ENCODE measurements at regions not wholly inside any gene's neighbourhood (a gene's known extent, or its start where the extent isn't known, plus 50 kb on each side); places are given as distances from the start of the nearest gene placed in this dataset.

DNA sequence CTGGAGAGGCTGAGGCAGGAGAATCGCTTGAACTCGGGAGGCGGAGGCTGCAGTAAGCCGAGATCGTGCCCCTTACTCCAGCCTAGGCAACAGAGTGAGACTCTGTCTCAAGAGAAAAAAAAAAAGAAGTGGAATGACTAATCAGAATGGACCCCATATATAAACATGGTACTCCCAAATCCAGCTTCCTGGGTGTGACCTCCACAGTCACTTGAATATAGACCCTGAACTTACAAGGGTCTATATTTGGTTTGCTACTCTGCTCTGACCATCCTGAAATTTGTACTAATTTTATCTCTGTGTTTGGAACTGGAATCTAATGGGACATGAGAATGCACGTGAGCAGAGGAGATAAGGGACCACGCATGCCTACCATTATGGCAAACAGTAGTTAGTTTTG is 275.0 kb downstream of the TNS1 start:
- Histone ChIP-seq H3K9me3 (ENCODE audit: control insufficient read depth, low read length) (peaks cover 1% of the 10 kb centered on the region), H3K4me1 (ENCODE audit: control insufficient read depth in 1 of 2, insufficient read depth in 2 of 2, low read length in 2 of 2) (peaks cover 0 to 8% of the 10 kb centered on the region in 2 donors), H3K4me3 (ENCODE audit: low read length in 2 of 2) (no peak overlapping the region), H3K27ac (ENCODE audit: low read depth in 1 of 2, low read length in 2 of 2) (no peak overlapping the region), H3K36me3 (ENCODE audit: control insufficient read depth in 1 of 2, insufficient read depth in 2 of 2, low read length in 1 of 2) (peaks cover 0 to 12% of the 10 kb centered on the region in 2 donors), H3K27me3 (ENCODE audit: control insufficient read depth in 1 of 2, insufficient read depth in 2 of 2, low read length in 1 of 2) (no peaks in the 10 kb centered on the region)
- ATAC-seq (ENCODE audit: low FRiP score) (no peak), DNase-seq (no peak)
- intact Hi-C loops (cut with DNase I): no loop called here
- 85 to 87% methylated on average over 7 of the region's 7 CpGs for WGBS, 2 donors

DNA sequence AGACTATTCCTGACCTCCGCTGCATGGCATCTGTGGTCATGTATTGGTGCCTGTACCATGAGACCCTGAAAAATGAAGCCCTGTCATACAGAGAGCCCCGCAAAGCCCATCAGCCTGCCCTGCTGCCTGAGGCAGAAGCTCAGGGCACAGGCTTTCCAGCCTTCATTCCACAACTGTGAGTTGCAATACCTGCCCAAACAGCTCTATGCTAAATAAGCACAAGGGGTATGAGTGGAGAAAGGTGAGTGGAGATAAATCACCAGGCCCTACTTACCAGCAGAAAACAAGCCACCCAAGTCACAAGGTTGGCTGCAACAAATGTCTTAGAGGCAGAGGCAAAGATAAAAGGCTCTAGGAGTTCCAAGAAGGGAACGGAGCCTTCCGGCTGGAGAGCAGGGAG is 277.4 kb downstream of the TNS1 start:
- DNase-seq (no peak), ATAC-seq (ENCODE audit: low FRiP score) (no peak)
- no peak overlapping the region for H3K27ac ChIP-seq (ENCODE audit: low read depth in 1 of 2, low read length in 2 of 2)
- peaks cover 0 to 4% of the 10 kb centered on the region in 2 donors for H3K4me1 ChIP-seq (ENCODE audit: control insufficient read depth in 1 of 2, insufficient read depth in 2 of 2, low read length in 2 of 2)
- peaks cover 1% of the 10 kb centered on the region for H3K9me3 ChIP-seq (ENCODE audit: control insufficient read depth, low read length)
- peaks cover 0 to 10% of the 10 kb centered on the region in 2 donors for H3K36me3 ChIP-seq (ENCODE audit: control insufficient read depth in 1 of 2, insufficient read depth in 2 of 2, low read length in 1 of 2)
- 94% methylated on average over 4 of the region's 4 CpGs for WGBS, 2 donors
- H3K4me3 ChIP-seq (ENCODE audit: low read length in 2 of 2): no peak overlapping the region
- intact Hi-C loops (cut with DNase I): no loop called here
- no peaks in the 10 kb centered on the region for H3K27me3 ChIP-seq (ENCODE audit: control insufficient read depth in 1 of 2, insufficient read depth in 2 of 2, low read length in 1 of 2)

DNA sequence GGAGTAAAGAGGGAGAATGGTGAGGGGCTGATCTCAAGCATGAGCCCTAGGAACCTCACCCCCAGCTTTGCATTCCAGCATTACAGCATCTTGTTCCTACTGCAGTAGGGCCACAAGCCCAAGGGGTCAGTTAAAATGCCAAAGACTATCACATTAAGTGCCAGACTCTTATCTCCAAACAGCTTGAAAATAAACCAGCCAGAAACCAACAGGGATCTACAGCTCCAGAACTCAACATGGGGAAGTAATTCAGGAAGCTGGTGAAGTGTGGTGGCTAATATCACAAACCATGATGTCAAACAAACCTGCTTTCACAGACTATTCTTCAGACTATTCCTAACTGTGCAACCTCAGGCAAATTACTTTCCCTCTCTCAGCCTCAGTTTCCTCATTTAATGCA is 278.3 kb downstream of the TNS1 start:
- H3K9me3 ChIP-seq (ENCODE audit: control insufficient read depth, low read length): peaks cover 1% of the 10 kb centered on the region
- no peaks in the 10 kb centered on the region for H3K27me3 ChIP-seq (ENCODE audit: control insufficient read depth in 1 of 2, insufficient read depth in 2 of 2, low read length in 1 of 2)
- no peak for DNase-seq
- peaks cover 0 to 3% of the 10 kb centered on the region in 2 donors for H3K4me1 ChIP-seq (ENCODE audit: control insufficient read depth in 1 of 2, insufficient read depth in 2 of 2, low read length in 2 of 2)
- intact Hi-C loops (cut with DNase I): no loop called here
- H3K4me3 ChIP-seq (ENCODE audit: low read length in 2 of 2): no peak overlapping the region
- ATAC-seq (ENCODE audit: low FRiP score): no peak
- no peak overlapping the region for H3K27ac ChIP-seq (ENCODE audit: low read depth in 1 of 2, low read length in 2 of 2)
- H3K36me3 ChIP-seq (ENCODE audit: control insufficient read depth in 1 of 2, insufficient read depth in 2 of 2, low read length in 1 of 2): peaks cover 0 to 10% of the 10 kb centered on the region in 2 donors

DNA sequence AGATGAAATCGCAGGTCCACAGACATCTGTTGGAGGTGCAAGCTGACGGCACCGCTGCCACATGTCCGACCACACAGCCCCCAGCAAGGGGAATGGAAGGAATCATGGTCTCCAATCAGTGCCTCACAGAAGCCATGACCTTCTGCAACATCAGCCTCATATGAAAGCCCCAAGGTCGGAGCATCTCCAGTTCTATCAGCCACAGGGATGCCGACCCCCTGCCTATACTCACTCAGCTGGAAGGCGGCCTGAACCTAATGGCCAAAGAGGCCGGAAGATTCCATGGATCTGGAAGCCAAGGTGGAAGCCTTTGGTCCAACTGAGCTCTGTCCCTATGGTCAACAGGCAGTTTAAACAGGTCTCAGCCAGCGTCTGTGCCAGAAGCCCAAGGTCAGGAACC is 278.8 kb downstream of the TNS1 start:
- H3K27me3 ChIP-seq (ENCODE audit: control insufficient read depth in 1 of 2, insufficient read depth in 2 of 2, low read length in 1 of 2): no peaks in the 10 kb centered on the region
- DNase-seq: no peak
- intact Hi-C loops (cut with DNase I): no loop called here
- H3K27ac ChIP-seq (ENCODE audit: low read depth in 1 of 2, low read length in 2 of 2): peak overlapping the region in 1 of 2 donors; percentile 3
- peaks cover 0 to 10% of the 10 kb centered on the region in 2 donors for H3K36me3 ChIP-seq (ENCODE audit: control insufficient read depth in 1 of 2, insufficient read depth in 2 of 2, low read length in 1 of 2)
- no peak for ATAC-seq (ENCODE audit: low FRiP score)
- WGBS, 2 donors: 96 to 98% methylated on average over 9 of the region's 9 CpGs
- no peak overlapping the region for H3K4me3 ChIP-seq (ENCODE audit: low read length in 2 of 2)
- no peaks in the 10 kb centered on the region for H3K4me1 ChIP-seq (ENCODE audit: control insufficient read depth in 1 of 2, insufficient read depth in 2 of 2, low read length in 2 of 2)
- H3K9me3 ChIP-seq (ENCODE audit: control insufficient read depth, low read length): peaks cover 1% of the 10 kb centered on the region

GRCh38 chr2:217722883-217723472 is 279.8 kb downstream of the TNS1 start:
- Histone ChIP-seq H3K36me3 (ENCODE audit: control insufficient read depth in 1 of 2, insufficient read depth in 2 of 2, low read length in 1 of 2) (peaks cover 0 to 10% of the 10 kb centered on the region in 2 donors), H3K4me3 (ENCODE audit: low read length in 2 of 2) (no peak overlapping the region), H3K27ac (ENCODE audit: low read depth in 1 of 2, low read length in 2 of 2) (no peak overlapping the region), H3K9me3 (ENCODE audit: control insufficient read depth, low read length) (peaks cover 1% of the 10 kb centered on the region), H3K27me3 (ENCODE audit: control insufficient read depth in 1 of 2, insufficient read depth in 2 of 2, low read length in 1 of 2) (no peaks in the 10 kb centered on the region), H3K4me1 (ENCODE audit: control insufficient read depth in 1 of 2, insufficient read depth in 2 of 2, low read length in 2 of 2) (no peaks in the 10 kb centered on the region)
- DNase-seq: no peak
- no peak for ATAC-seq (ENCODE audit: low FRiP score)
- intact Hi-C loops (cut with DNase I): no loop called here
- 71 to 72% methylated on average over 9 of the region's 9 CpGs for WGBS, 2 donors

DNA sequence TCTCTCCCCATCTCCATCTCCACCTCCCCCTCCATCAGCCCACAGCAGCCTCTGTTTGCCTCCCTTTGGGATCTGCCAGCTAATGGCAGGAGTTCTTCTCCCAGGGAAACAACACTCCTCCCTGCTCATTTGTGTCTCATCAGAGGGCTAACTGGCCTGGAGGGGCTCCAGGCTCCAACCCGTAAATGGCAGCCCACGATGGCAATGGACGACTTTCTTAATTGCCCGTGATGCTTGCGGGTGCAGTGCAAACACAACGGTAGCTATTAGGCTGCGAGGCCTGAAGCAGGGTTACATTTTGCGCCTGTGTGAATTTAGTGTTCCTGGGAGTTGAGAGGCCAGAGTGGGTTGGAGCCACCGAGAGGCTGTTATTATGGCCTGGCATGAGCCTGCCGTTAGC is 285.1 kb downstream of the TNS1 start:
- no peak overlapping the region for H3K27ac ChIP-seq (ENCODE audit: low read depth in 1 of 2, low read length in 2 of 2)
- no peaks in the 10 kb centered on the region for H3K4me1 ChIP-seq (ENCODE audit: control insufficient read depth in 1 of 2, insufficient read depth in 2 of 2, low read length in 2 of 2)
- WGBS, 2 donors: 94% methylated on average over 10 of the region's 10 CpGs
- no peaks in the 10 kb centered on the region for H3K27me3 ChIP-seq (ENCODE audit: control insufficient read depth in 1 of 2, insufficient read depth in 2 of 2, low read length in 1 of 2)
- H3K4me3 ChIP-seq (ENCODE audit: low read length in 2 of 2): no peak overlapping the region
- intact Hi-C loops (cut with DNase I): loop anchor here in 1 of 2 donors (10.0 kb wide), 1 partner anchor 203 kb away; no protein-coding TSS in a partner anchor
- DNase-seq: no peak
- H3K36me3 ChIP-seq (ENCODE audit: control insufficient read depth in 1 of 2, insufficient read depth in 2 of 2, low read length in 1 of 2): no peaks in the 10 kb centered on the region
- ATAC-seq (ENCODE audit: low FRiP score): no peak
- no peaks in the 10 kb centered on the region for H3K9me3 ChIP-seq (ENCODE audit: control insufficient read depth, low read length)

DNA sequence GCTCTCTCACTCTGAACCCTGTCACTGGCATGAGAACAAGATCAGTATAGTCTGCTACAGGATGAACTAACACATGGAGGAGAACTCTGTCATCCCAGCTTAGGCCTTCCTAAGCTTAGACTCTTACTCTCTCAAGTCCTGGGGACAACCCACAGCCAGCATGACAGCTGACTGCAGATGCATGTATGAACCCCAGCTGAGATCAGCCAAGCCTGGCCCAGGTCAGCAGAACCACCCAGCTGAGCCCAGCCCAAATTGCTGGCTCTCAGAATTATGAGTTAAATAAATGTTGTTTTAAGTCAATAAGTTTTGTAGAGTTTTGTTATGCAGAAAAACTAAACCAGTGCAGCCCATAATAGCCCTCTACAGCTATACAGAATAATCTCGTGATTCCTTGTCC is 287.3 kb downstream of the TNS1 start:
- no peaks in the 10 kb centered on the region for H3K27me3 ChIP-seq (ENCODE audit: control insufficient read depth in 1 of 2, insufficient read depth in 2 of 2, low read length in 1 of 2)
- H3K4me1 ChIP-seq (ENCODE audit: control insufficient read depth in 1 of 2, insufficient read depth in 2 of 2, low read length in 2 of 2): no peaks in the 10 kb centered on the region
- H3K4me3 ChIP-seq (ENCODE audit: low read length in 2 of 2): no peak overlapping the region
- 81 to 87% methylated on average over 1 of the region's 1 CpG for WGBS, 2 donors
- intact Hi-C loops (cut with DNase I): loop anchor here in 1 of 2 donors (10.0 kb wide), 1 partner anchor 201 kb away; no protein-coding TSS in a partner anchor
- DNase-seq (no peak), ATAC-seq (ENCODE audit: low FRiP score) (no peak)
- no peaks in the 10 kb centered on the region for H3K9me3 ChIP-seq (ENCODE audit: control insufficient read depth, low read length)
- H3K36me3 ChIP-seq (ENCODE audit: control insufficient read depth in 1 of 2, insufficient read depth in 2 of 2, low read length in 1 of 2): no peaks in the 10 kb centered on the region
- no peak overlapping the region for H3K27ac ChIP-seq (ENCODE audit: low read depth in 1 of 2, low read length in 2 of 2)

DNA sequence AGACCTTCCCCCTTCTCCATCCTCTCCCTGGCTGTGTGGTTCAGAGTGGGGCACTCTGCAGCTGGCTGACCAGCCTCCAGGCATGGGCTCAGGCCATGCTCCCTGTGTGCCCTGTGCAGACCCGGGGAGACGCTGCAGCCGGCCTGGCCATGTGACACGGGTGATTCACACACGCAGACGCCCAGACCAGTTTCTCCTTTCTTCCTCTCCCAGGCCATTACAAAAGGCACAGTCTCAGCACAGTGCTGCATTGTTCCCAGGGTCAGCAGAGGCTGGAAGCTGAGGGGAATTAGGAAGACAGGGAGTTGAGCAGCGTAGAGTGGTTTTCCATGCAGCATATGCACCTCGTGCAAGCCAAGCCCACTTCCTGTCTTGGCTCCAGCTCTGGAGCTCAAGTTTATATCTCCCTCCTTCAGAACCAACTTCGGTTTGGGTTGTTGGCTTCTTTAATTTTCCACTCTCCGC is 288.5 kb downstream of the TNS1 start:
- 3 to 5% methylated on average over 10 of the region's 10 CpGs for WGBS, 2 donors
- DNase-seq (peak; percentile 87 to 88), ATAC-seq (ENCODE audit: low FRiP score) (peak; percentile 66)
- intact Hi-C loops (cut with DNase I): loop anchor here (5.0 to 10.0 kb wide), 5 partner anchors 62 to 1027 kb away; partner anchors contain the start of gene IGFBP5 (in 1 of the 2)
- no peak overlapping the region for H3K4me3 ChIP-seq (ENCODE audit: low read length in 2 of 2)
- H3K4me1 ChIP-seq (ENCODE audit: control insufficient read depth in 1 of 2, insufficient read depth in 2 of 2, low read length in 2 of 2): peaks cover 0 to 2% of the 10 kb centered on the region in 2 donors
- H3K9me3 ChIP-seq (ENCODE audit: control insufficient read depth, low read length): no peaks in the 10 kb centered on the region
- peaks cover 0 to 2% of the 10 kb centered on the region in 2 donors for H3K36me3 ChIP-seq (ENCODE audit: control insufficient read depth in 1 of 2, insufficient read depth in 2 of 2, low read length in 1 of 2)
- H3K27ac ChIP-seq (ENCODE audit: low read depth in 1 of 2, low read length in 2 of 2): peak overlapping the region in 1 of 2 donors; percentile 29
- H3K27me3 ChIP-seq (ENCODE audit: control insufficient read depth in 1 of 2, insufficient read depth in 2 of 2, low read length in 1 of 2): no peaks in the 10 kb centered on the region

Measured in aorta (tissue), 5 donors.